ENCODE measurements at regions not wholly inside any gene's neighbourhood (a gene's known extent, or its start where the extent isn't known, plus 50 kb on each side); places are given as distances from the start of the nearest gene placed in this dataset.
A peak's percentile ranks its signal among the peaks of the same experiment; 100 is the strongest.
"Not testable (repeated sequence)": the region's sequence is repeated elsewhere in the genome, so short reads cannot be mapped to it uniquely, and the experiment has no call there.

GRCh38 chr10:4249841-4250586 is 465.0 kb upstream of the KLF6 start:
- no peak for DNase-seq (ENCODE audit: extremely low read depth in 1 of 2, low read depth in 1 of 2)

GRCh38 chr10:4247379-4247778 is 462.4 kb upstream of the KLF6 start:
- no peak for DNase-seq (ENCODE audit: extremely low read depth in 1 of 2, low read depth in 1 of 2)

- DNase-seq (ENCODE audit: extremely low read depth in 1 of 2, low read depth in 1 of 2), result no peak
These were observed 461.9 kb upstream of the KLF6 start for GRCh38 chr10:4246881-4247358.

- DNase-seq (ENCODE audit: extremely low read depth in 1 of 2, low read depth in 1 of 2), result no peak
These were observed 458.6 kb upstream of the KLF6 start for GRCh38 chr10:4243651-4244050.

- DNase-seq (ENCODE audit: extremely low read depth in 1 of 2, low read depth in 1 of 2), result no peak
These were observed 458.2 kb upstream of the KLF6 start for GRCh38 chr10:4243169-4243568.

DNA sequence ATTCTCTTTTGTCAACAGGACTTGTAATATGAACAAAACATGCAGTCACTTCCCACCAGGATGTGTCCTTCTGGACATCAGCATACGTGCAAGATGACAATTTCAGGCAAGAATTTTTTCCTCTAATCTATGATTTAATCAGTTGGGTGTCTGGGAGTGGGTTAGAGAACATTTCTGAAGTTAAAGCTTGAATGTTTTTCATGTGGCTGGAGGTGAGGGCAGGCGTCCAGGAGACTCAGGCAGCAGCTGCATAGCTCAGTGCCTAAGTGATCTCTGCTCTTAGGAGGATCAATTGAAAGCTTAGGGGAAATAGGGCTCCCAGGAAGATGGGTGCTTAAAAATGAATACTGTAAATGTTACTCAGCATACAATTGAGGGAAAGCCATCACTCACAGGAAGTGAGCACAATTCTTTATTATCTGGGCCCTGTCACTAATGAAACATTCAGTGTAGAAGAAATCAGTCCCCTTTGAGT is 457.6 kb upstream of the KLF6 start:
- no peak for DNase-seq (ENCODE audit: extremely low read depth in 1 of 2, low read depth in 1 of 2)

DNA sequence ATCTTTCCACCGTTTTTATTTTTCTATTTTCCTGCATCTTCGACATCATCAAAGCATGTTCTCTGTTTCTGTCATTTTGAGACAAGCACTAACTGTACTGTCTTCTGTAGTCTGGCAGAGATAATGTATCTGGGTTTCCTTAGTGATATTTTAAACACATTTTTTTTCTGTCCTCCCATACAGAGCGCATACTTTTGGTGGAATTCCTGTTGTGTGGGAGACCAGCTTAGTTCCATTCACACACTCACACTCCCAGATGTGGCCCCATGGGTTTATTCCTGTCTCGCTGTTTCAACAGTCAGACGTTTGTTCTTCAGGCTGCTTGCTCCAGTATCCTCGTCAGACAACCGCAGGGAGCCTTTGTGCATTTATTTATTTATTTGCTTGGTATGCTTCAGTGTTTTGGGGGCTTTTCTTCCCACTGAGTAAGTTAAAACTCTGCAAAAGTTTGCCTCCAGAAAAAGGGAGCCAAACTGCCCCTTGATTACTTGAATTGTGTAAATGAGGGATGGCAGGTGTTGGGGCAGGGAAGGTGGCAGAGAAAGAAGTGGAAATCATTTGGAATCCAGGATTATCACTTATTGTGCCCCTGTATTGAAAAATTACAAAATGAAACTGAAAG is 456.8 kb upstream of the KLF6 start:
- no peak for DNase-seq (ENCODE audit: extremely low read depth in 1 of 2, low read depth in 1 of 2)

DNA sequence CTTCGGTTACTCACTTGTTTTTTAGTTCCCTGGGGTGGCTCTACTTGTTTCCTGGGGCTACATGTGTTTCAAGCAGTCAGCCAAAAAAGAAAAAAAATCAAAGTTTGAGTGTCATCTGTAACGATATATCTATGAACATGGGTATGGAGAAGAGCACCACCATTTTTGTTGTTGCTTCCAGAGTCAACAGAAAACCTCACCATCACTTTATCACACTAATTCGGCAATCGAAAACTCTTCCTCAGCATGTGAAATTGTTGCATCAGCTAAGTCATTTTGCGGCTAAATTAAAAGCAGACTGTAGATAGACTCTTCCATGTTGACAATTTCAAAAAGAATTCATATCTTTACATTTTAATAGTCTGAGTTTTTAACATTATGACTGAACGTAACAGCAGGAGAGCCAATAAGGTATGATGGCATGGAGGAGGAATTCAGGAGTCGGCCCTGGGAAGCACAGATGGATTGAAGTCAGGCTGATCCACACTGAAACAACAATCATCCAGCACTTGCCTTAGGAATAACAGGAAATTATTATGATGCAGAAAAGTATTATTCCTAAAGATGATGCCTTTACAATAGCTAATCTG is 455.7 kb upstream of the KLF6 start:
- no peak for DNase-seq (ENCODE audit: extremely low read depth in 1 of 2, low read depth in 1 of 2)

DNA sequence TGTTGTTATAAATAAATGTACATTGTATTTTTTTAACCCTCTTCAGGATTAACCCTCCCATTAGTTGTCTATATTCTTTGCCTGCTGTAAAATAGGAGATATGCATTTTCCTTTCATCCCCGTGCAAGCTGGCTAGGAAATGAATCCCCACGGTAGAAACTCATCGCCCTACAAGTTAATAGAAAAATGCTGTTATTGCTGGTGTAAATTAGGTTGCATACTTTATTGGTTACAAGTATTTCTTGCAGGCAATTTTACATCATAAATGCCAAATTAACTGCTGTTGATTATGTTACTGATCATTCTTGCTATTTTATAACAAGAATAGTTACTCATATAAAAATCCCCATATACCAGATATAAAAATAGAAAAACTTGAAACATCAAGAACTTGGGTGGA is 454.2 kb upstream of the KLF6 start:
- no peak for DNase-seq (ENCODE audit: extremely low read depth in 1 of 2, low read depth in 1 of 2)

- not testable (repeated sequence) for DNase-seq (ENCODE audit: extremely low read depth in 1 of 2, low read depth in 1 of 2)
These were observed 451.9 kb upstream of the KLF6 start for GRCh38 chr10:4236905-4237304.

DNA sequence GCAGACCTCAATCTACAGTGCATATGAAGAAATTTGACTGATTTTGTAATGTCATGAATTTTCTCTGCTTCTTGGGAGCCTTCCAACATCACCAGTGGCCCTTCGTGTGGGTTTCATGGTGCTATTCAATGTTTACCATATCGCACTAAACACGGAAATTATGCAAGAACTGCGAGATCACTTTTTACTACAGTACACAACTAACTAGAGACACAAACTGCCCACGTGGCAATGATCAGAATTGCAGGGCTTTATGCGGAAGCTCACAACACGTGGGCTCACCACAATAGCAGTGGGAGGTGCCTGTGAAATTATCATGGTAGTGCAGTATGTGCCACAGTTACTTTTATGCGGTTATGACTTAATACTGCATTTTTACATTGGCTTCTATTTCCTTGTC is 449.7 kb upstream of the KLF6 start:
- DNase-seq (ENCODE audit: extremely low read depth in 1 of 2, low read depth in 1 of 2), result peak in 1 of 2 donors; percentile 8

DNA sequence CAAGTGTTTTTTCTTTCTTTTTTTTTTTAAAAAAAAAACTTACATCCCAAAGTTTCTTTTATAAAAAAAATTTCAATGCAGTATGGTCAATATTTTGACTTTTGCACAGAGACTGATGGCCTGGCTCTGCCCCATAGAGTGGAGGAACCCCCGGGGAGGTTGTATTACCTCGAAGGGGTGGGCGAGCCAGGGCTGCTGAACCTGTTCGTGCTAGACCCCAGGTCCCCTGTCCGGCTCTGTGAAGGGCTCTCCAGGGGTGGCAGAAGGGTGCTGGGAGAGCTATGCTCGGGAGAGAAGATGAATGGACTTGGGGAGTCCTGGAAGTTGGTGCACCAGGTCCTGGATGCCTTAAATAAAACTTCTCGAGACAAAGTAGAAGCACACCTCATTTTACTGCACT is 446.4 kb upstream of the KLF6 start:
- DNase-seq (ENCODE audit: extremely low read depth in 1 of 2, low read depth in 1 of 2), result no peak

DNA sequence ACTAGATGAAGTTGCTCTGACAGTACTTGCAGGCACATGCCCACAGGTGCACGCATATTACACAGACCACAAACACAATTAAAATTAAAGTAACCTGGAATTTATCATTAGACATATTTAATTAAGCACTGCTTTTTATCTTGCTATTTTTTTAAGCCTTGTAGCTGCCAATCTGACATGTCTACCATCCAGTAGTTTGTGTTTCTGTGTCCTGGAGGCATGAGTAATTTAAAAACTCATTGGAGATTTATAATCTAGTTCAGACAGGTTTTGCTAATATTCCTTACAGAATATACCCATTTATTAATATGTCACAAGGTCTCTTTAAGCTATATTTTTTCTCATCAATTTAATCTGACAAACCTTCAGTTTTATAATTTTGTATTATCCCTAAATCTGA is 445.0 kb upstream of the KLF6 start:
- DNase-seq (ENCODE audit: extremely low read depth in 1 of 2, low read depth in 1 of 2), result no peak

GRCh38 chr10:4229106-4229505 is 444.1 kb upstream of the KLF6 start:
- DNase-seq (ENCODE audit: extremely low read depth in 1 of 2, low read depth in 1 of 2), result no peak

DNA sequence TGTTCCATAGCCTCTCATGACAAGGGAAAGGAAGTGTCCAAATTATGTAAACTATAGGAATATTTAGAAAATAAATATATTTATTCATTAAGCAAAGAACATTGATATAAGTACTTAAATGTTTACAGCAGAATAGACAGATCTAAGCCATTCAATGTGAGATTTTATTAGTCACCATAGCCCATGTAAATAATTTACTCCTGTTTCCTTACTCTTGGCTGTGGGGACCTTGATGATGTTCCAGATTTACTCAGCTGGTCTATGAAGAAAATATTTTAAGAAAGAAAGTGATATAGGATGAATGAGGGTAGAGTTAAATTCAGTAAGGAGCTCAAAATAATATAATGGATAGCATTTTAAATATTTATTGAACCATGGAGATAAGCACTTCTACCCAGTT is 442.6 kb upstream of the KLF6 start:
- no peak for DNase-seq (ENCODE audit: extremely low read depth in 1 of 2, low read depth in 1 of 2)

DNA sequence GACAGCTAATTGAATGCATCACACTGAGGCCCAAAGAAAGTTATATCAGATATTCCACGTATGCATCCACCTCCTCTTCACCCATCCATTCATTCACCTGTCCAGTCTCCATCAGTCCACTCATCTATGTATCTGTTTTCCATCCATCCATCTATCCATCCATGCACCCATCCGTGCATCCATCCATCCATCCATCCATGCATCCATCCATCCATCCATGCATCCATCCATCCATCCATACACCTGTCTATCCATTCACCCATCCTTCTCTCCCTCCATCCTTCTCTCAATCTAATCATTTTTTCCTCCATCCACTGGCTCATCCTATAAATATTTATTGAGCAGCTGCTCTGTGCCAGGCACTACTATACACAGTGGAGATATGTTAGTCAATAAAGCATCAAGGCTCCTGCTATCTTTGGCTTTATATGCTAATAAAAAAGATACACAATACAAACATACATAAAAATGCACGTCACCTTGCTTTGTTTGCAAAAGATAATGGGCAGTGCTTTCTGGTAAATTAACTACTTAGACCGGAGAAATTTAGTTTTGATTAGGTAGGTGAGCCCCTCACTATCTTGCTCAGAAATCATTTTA is 442.0 kb upstream of the KLF6 start:
- DNase-seq (ENCODE audit: extremely low read depth in 1 of 2, low read depth in 1 of 2), result no peak

DNA sequence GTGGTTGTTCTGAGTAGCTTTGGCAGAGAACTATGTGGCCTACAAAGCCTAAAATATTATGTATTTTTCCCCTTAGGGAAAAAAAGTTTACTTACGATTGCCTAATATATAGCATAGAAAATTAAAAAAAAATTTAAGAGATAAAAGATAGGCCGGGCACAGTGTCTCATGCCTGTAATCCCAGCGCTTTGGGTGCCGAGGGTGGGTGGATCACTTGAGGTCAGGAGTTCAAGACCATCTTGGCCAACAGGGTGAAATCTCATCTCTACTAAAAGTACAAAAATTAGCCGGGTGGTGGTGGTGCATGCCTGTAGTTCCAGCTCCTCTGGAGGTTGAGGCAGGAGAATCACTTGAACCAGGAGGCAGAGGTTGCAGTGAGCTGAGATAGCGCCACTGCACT is 439.2 kb upstream of the KLF6 start:
- no peak for DNase-seq (ENCODE audit: extremely low read depth in 1 of 2, low read depth in 1 of 2)

- not testable (repeated sequence) for DNase-seq (ENCODE audit: extremely low read depth in 1 of 2, low read depth in 1 of 2)
These were observed 436.3 kb upstream of the KLF6 start for GRCh38 chr10:4221310-4221709.

- no peak for DNase-seq (ENCODE audit: extremely low read depth in 1 of 2, low read depth in 1 of 2)
These were observed 434.9 kb upstream of the KLF6 start for GRCh38 chr10:4219901-4220300.

DNA sequence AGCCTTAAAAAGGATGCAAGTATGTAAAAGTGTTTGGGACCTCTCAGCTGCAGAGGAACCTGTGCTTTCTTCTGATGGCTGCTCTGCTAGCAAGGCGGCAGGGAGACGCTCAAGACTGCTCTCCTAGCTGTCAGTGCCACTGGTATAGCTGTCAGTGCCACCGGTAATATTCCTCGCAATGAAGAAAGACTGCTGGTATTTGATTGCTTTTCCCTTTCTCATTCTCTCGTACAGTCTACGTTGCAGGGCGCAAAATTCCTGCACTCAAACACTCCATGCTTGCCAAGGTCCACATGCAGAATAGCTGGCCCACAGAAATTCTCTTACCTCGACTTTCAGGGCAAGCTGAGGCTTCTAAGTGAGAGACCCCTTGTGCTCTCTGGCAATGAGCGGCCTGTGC is 432.6 kb upstream of the KLF6 start:
- no peak for DNase-seq (ENCODE audit: extremely low read depth in 1 of 2, low read depth in 1 of 2)

DNA sequence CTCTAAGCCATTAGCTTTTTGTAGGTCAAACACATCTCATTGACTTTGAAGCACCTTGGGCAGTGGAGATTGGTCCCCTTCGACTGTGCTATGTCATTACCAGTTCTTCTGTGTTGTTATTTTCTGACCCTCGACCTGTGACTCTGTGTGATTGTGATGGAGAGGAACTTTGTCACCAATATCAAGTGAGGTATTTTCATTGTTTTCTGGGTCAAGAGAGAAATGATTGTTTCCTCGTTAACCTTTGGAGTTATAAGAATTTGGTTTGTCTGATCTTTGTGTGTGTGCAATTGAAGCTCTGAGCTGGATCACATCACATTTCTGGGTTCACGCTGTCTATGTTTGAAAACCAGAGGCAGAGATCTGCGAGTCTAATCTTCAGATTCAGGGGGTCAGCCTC is 432.2 kb upstream of the KLF6 start:
- DNase-seq (ENCODE audit: extremely low read depth in 1 of 2, low read depth in 1 of 2), result no peak

DNA sequence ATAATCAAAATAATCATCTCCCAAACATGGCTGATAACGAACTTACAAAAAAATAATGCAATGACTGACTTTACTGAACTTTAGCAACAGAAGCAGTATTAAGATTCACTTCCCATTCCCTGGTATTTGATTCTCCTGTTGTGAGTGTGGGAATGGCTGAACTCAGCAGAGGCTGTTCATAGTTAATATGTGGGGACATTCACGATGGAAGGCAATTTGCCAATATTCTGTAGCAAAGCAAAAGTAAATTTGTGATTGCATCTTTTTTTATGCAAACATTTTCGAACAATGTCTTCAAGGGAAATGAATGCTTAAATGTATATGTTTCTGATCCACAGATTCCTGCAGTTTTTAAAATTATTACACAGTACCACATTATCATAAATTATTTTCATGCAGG is 431.7 kb upstream of the KLF6 start:
- no peak for DNase-seq (ENCODE audit: extremely low read depth in 1 of 2, low read depth in 1 of 2)
